ENCODE measurements at regions not wholly inside any gene's neighbourhood (a gene's known extent, or its start where the extent isn't known, plus 50 kb on each side); places are given as distances from the start of the nearest gene placed in this dataset.

GRCh38 chr6:26246553-26246952, 118.4 kb upstream of the BTN3A2 start:
- Histone ChIP-seq H3K4me2 (ENCODE audit: low read length) (no peak overlapping the region), H3K9ac (ENCODE audit: low read length) (no peak overlapping the region), H3K36me3 (replicated peaks; ENCODE audit: low read depth, low read length) (no peaks in the 10 kb centered on the region), H2AFZ (ENCODE audit: low read depth, low read length) (no peak overlapping the region), H3K27me3 (ENCODE audit: low read depth, low read length) (no peaks in the 10 kb centered on the region), H3K4me1 (ENCODE audit: low read length) (no peaks in the 10 kb centered on the region), H3K27ac (ENCODE audit: low read length) (no peak overlapping the region), H3K79me2 (ENCODE audit: low read length) (no peaks in the 10 kb centered on the region), H4K20me1 (ENCODE audit: insufficient read depth, low read length) (no peaks in the 10 kb centered on the region), H3K9me3 (ENCODE audit: insufficient read depth, low read length) (no peaks in the 10 kb centered on the region; the same call in 1 of the 2 replicates), H3K4me3 (ENCODE audit: low read length) (no peak overlapping the region)
- no peak for TF ChIP-seq EZH2phosphoT487 (IDR thresholded peaks at IDR 0.05; ENCODE audit: low read depth)

- Histone ChIP-seq H3K4me2 (ENCODE audit: low read length) (peak overlapping the region; percentile 86), H3K9me3 (ENCODE audit: insufficient read depth, low read length) (no peaks in the 10 kb centered on the region; the same call in 1 of the 2 replicates), H2AFZ (ENCODE audit: low read depth, low read length) (peak overlapping the region; percentile 91), H3K4me3 (ENCODE audit: low read length) (peak overlapping the region; percentile 80), H3K27me3 (ENCODE audit: low read depth, low read length) (no peaks in the 10 kb centered on the region), H3K27ac (ENCODE audit: low read length) (peak overlapping the region; percentile 80), H3K79me2 (ENCODE audit: low read length) (no peaks in the 10 kb centered on the region), H3K4me1 (ENCODE audit: low read length) (no peaks in the 10 kb centered on the region), H4K20me1 (ENCODE audit: insufficient read depth, low read length) (no peaks in the 10 kb centered on the region), H3K36me3 (replicated peaks; ENCODE audit: low read depth, low read length) (no peaks in the 10 kb centered on the region), H3K9ac (ENCODE audit: low read length) (peak overlapping the region; percentile 85)
- TF ChIP-seq CTCF (IDR thresholded peaks at IDR 0.05; ENCODE audit: low read depth, low read length) (no peak), EZH2phosphoT487 (IDR thresholded peaks at IDR 0.05; ENCODE audit: low read depth) (no peak)
Observed at GRCh38 chr6:26249707-26249956, 115.4 kb upstream of the BTN3A2 start.

- Histone ChIP-seq H3K4me1 (ENCODE audit: low read length) (no peaks in the 10 kb centered on the region), H3K9me3 (ENCODE audit: insufficient read depth, low read length) (no peaks in the 10 kb centered on the region; the same call in 1 of the 2 replicates), H3K4me3 (ENCODE audit: low read length) (peak overlapping the region; percentile 80), H3K36me3 (replicated peaks; ENCODE audit: low read depth, low read length) (no peaks in the 10 kb centered on the region), H2AFZ (ENCODE audit: low read depth, low read length) (peak overlapping the region; percentile 91; the same call in 1 of the 2 replicates), H3K27me3 (ENCODE audit: low read depth, low read length) (no peaks in the 10 kb centered on the region), H3K79me2 (ENCODE audit: low read length) (no peaks in the 10 kb centered on the region), H3K4me2 (ENCODE audit: low read length) (peak overlapping the region; percentile 86), H3K27ac (ENCODE audit: low read length) (peak overlapping the region; percentile 80), H4K20me1 (ENCODE audit: insufficient read depth, low read length) (no peaks in the 10 kb centered on the region), H3K9ac (ENCODE audit: low read length) (peak overlapping the region; percentile 85)
- peak; percentile 27 for TF ChIP-seq CTCF (IDR thresholded peaks at IDR 0.05; ENCODE audit: low read depth, low read length)
- TF ChIP-seq EZH2phosphoT487 (IDR thresholded peaks at IDR 0.05; ENCODE audit: low read depth): no peak
Observed at GRCh38 chr6:26249957-26250697, 114.9 kb upstream of the BTN3A2 start.

GRCh38 chr6:26250698-26251044, 114.3 kb upstream of the BTN3A2 start:
- no peaks in the 10 kb centered on the region for H3K79me2 ChIP-seq (ENCODE audit: low read length)
- peak overlapping the region; percentile 85 for H3K9ac ChIP-seq (ENCODE audit: low read length)
- H3K27ac ChIP-seq (ENCODE audit: low read length): peak overlapping the region; percentile 80
- H2AFZ ChIP-seq (ENCODE audit: low read depth, low read length): peak overlapping the region; percentile 91; the same call in 1 of the 2 replicates
- H3K4me1 ChIP-seq (ENCODE audit: low read length): no peaks in the 10 kb centered on the region
- peak overlapping the region; percentile 86 for H3K4me2 ChIP-seq (ENCODE audit: low read length)
- TF ChIP-seq CTCF (IDR thresholded peaks at IDR 0.05; ENCODE audit: low read depth, low read length): no peak
- TF ChIP-seq EZH2phosphoT487 (IDR thresholded peaks at IDR 0.05; ENCODE audit: low read depth): no peak
- H4K20me1 ChIP-seq (ENCODE audit: insufficient read depth, low read length): no peaks in the 10 kb centered on the region
- H3K36me3 ChIP-seq (replicated peaks; ENCODE audit: low read depth, low read length): no peaks in the 10 kb centered on the region
- no peaks in the 10 kb centered on the region for H3K27me3 ChIP-seq (ENCODE audit: low read depth, low read length)
- no peaks in the 10 kb centered on the region; the same call in 1 of the 2 replicates for H3K9me3 ChIP-seq (ENCODE audit: insufficient read depth, low read length)
- H3K4me3 ChIP-seq (ENCODE audit: low read length): peak overlapping the region; percentile 80
